HG03280 (cell line): ENCODE measurements at regions not wholly inside any gene's neighbourhood (a gene's known extent, or its start where the extent isn't known, plus 50 kb on each side); places are given as distances from the start of the nearest gene placed in this dataset.

Experiments used
- ATAC-seq: cut with Tn5 transposase; IDR thresholded peaks from one replicate; pipeline ENCODE4 v1.9.1; 2021; ENCODE audit warnings: mild to moderate bottlenecking, moderate library complexity; ENCODE audit not compliant: unreplicated experiment

DNA sequence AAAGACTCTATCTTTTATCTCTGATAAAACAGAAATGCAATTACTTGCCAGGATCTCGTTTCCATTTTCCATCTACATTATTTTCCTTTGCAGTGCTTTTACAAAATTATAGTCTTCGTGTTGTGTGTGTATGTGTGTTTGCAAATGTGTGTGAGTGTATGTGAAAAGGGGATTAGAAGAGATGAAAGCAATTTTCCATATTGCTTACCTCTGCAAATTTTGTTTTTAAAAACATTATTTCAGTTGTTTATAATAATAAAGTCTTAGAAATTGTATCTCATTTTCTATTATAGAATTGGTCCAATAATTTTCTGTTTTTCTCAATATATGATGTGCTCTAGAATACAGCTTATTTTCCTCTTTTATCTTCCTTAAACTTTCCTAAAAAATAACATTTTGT lies 421.3 kb upstream of the ANKRD30A start:
- ATAC-seq: no peak

DNA sequence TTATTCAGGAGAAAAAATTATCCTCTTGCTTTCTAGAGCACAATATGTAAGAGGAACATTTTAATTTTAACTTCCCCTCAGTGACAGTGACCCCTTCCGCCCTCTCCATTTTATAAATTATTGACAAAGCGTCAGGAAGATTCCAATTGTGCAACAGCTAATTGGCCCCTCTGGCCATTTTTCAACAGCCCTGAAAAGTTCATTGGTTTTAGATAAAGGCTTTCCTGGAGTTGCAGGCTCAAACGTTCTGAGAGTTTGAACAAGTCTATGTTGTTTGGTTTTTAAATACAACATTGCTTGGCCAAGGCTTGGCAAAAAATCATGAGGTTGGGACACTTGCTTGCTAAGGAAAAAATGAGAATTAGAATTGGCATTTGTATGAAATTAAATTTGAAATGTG lies 422.2 kb upstream of the ANKRD30A start:
- no peak for ATAC-seq

DNA sequence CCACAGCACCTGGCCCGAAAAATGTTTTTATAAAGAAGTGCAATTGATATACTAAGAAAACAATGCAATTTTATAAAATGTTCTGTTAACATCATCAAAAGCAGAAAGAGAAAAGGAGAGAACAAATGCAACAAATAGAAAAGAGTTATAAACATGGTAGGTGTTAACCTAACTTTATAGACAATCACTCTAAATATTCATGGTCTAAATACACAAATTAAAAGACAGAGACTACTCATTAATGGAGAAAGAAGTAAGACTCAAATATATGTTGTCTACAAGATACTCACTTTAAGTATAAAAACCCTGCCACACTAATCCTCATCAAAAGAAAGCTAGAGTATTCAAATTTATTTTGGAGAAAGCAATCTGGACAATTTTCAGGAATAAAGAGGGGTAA lies 425.3 kb upstream of the ANKRD30A start:
- ATAC-seq: no peak

DNA sequence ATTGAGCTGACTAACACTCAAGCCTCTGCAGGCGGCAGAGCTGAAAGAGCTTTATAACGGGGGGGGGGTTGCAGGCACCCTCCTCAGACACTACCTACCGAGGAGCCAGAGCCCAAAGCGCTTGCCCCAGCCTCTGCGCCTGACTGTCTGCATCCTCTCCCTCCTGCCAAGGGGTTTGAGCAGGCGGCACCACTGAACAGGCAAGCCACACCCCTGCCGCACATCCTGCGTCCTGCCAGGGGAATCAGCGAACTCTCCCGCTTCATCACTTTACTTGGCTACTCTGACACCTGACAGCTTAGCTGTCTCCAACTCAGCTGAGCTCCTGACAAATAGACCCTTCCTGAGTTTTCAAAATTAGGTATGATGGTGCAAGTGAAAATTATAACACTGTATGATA lies 432.6 kb upstream of the ANKRD30A start:
- ATAC-seq: no peak

DNA sequence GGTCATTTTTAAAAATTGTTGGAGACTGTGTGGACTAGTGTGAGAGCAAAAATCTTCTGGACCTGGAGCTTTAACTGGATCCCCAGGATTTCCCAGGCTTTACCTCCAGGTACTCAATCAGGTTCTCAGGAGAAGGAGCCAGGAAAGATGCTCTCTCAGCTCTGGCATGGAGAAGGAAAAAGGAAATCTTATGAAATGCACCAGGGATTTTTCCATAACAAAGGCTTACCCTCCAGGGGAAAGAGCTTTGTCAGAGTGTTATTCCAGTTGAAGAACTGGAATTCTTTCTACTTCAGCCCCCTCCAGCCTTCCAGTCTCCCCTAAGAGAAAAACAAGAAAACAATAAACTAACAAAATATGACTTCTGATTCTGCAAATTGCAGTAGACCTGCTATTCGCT lies 436.7 kb upstream of the ANKRD30A start:
- no peak for ATAC-seq

DNA sequence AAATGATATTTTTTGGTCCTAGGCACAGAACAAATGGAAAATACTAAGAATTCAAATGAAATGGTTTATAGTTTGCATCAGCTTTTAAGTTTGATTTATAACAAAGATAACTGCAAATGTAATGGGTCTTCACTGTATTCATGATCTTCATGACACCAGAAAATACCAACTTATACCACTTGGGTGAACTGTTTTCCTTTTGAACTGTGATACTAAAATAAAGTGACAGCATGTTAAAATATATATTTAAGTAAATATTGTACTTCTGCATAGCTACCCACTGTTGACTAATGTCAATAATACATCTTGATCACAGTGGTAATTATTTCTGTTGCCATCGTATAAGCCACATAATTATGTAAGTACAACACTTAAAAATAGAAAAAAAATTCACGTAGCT lies 442.0 kb upstream of the ANKRD30A start:
- no peak for ATAC-seq

DNA sequence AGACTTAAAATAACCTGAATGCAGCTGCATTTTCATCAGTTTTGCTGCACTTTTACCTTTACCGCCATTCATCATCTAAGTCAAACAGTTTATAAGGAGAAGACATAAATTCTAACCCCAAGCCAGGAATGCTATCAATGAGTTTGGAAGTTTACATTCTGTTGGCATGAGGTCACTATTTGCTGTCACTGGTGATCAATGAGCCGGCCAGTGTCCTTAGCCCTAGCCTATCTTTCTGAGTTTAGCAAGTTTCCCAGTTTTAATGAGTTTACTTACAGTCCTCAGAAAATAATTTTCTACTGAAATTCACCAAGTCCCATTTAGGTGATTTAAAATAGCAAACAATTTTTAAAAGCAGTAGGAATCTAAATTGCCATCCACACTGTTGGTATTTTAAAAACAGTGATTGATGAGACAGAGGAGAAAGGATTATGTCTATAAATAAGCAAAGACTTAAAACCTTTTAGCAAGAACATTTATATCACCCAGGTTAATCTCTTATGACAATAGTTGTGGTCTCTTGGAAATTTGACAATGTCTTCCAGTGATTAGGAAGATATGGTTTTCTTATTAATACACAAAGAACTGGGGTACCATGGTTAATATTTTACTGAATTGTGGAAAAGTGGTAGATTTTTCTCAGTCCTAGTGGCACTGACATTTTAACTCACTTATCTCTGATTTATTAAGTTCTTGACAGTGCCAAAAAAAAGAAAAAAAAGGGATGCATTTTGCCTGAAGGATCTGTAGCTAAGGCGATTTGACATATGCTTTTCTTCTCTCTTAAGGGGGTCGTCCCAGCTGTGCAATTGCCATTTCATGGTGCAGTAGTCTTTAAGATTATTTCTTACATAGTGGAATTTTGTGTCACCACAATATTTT lies 443.4 kb upstream of the ANKRD30A start:
- no peak for ATAC-seq

DNA sequence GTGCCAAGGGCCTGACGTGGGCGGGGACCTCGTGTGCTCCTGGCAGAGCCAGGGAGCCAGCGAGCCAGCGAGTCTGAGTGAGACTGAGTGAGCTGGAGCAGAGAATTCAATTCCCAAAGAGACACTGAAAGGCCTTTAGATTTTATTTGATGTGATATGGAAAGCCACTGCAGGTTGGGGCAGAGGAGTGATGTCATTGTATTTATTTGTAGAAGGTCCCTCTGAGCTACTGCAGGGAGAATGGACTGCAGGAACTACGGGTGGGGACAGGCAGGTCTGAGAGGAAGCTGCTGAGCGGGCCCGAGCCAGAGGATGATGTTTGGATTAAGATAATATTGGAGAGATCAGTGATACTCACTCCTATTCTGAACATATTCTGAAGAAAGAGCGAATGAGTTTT lies 445.8 kb upstream of the ANKRD30A start:
- ATAC-seq: no peak

DNA sequence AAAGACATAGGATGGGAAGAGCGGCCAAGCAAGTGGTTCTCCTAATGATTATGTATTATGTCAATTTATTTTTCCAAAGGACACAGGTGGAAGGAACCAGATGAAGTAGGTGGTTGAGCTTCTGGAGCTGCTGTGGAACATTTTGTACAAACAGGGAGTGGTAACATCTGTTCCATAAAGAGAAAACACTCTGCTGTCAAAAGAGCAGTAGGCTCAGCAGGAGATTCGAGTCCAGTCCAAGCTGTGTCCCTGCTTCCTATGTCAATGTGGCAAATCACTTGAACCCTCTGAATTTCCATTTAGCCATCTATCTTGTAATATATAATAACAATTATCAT lies 448.0 kb upstream of the ANKRD30A start:
- no peak for ATAC-seq

DNA sequence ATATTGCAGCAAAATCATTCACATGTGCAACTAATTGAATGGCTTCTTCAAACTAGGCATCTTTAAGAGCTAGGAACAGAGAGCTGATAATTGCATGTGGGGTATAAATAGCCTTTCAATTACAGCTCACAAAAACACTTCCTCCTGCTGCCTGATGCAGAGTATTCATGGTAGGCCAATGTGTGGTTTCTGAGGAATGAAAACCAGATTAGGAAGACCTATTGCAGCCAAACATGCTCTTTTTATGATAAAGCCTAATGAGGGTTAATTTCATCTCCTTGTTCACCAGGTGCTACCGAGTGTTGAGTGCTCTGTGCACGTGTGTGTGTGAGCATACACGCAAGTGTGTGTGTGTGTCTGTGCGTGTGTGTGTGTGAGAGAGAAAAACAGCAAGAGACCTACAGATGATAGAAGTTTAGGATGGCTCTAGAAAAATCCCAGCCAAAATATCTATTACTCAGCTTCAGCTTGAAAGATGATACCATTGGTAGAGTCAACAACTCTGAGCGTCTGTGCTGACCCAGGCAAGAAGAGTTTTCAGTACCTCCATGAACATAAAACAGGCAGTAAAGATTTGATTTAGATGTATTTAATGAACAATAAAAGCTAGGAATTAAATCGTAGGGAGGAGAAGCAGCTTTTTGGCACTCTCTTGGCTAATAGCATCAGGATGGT lies 448.5 kb upstream of the ANKRD30A start:
- ATAC-seq: no peak

DNA sequence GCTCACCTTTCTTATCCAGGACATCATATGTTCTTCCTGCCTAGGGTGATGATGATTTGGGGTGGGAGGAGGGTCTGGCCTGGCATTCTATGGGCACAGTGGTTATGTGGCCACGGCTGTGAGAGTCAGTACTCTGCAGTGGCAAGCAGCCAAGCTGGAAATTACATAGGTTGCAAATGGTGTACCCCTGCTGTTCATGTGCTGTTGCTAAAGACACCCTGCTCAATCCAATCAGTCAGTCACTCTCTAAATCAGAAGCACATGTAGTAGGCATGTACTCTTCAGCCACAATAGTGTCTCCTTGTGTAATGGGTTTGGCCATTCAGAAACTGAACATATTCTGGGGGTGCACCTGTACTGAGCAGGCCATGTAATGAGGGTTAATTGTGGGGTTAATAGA lies 449.1 kb upstream of the ANKRD30A start:
- no peak for ATAC-seq

DNA sequence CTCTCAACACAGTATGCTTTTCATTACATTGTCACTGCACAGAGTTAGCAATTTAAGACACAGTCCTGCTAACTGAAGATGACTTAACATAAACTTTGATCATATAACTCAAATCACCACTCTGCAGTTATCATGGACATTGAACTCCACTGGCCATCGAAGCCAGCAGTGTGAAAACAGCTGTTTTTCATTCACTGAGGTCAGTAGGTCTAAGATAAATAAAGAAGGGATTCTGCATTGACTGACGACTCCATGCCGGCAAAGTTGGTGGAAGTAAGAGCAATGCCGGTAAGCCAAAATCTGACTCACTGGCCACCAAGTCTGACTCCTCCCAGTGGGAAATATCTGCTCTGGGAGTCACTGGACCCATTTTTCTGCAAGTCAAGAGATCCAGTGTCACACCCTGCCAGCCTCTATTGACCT lies 449.9 kb upstream of the ANKRD30A start:
- ATAC-seq: no peak

DNA sequence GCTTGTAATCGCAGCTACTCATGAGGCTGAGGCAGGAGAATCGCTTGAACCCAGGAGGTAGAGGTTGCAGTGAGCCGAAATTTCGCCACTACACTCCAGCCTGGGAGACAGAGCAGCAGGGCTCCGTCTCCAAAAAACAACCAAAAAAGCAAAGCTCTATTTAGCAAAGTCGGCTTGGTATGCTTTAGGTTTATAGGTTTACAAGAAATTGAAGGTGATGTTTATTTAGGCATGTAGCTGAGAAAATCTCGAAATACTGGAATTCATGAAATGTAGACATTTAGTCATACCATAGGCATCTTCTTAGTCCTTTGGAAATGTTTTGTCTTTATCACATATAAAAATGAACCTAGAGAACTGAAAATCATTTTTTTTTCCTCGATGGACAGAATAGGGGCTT lies 453.8 kb upstream of the ANKRD30A start:
- no peak for ATAC-seq

DNA sequence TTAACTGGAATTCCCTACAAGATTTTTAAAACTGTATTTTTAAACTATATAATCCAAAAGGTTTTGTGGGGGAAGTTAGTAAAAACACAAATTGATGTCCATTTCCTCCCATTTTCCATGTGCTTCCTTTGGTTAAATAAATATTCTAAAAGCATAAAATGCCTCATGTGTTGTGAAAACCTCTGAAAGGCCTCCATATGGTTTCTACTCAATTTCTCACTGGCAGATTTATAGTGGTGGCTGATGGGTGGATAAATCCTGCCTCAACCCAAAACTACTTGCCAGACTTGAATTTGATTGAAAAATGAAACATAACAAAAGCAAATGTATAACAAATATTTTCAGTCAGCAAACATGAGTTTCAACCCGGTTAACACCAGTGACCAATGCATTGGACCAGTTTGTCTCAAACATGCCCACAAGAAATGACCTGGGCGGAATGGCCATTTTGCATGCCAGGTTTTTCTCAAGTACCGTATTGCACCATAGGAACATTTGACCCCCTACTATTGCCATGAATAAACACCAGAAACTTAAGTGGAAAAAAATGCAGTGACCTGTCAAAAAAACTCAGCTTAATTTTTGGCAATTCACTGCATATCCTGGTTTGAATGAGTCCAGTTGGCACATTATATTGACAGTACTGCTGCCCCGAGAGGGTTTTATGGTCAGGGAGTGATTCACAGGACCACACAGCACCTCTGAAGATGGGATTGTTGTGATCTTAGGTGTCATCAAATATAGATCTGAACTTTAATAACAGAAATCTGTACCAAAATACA lies 454.6 kb upstream of the ANKRD30A start:
- no peak for ATAC-seq

DNA sequence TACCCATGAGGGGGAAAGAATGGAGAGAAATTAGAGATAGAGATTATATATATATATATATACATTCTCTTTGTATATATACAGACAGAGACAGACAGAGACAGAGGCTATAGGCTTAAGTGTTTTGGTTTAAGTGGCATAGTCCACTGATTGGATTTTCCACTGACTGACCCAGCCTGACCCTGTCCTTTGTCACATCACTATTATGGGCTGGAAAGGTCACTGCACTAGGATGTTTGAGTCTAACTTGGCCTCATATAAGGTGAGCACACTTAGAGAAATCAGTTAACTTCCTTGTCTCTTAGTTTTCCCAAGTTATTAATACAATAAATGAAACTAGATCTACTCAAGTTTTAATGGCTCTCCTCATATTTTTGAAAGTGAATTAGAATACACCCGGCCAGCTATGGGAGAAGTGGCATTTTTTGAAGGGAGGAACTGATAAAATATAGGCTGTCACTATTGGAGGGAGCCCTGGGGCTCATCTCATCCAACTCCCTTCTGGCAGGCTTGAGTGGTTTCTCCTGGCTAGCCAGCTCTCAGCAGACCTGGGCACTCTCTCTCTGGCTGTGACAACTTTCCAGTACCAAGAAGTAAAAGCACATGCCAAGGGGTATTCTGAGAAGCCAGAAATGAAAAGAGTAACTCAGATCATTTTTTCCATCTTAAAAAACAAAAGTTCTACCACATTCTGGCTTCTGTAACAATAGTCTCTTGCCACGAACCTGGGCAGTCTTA lies 455.6 kb upstream of the ANKRD30A start:
- ATAC-seq: no peak

DNA sequence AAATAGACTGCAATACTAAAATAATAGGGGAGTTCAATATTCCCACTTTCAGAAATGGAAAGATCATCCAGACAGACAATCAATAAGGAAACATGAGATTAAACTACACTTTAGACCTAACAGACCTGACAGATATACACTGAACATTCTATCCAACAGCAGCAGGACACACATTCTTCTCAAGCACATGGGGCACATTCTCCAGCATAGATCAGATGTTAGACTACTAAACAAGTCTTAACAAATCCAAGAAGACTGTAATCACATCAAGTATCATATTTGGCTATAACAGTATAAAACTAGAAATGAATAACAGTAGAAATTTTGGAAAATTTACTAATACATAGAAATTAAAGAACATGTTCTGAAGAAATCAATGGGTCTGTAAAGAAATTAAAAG lies 458.9 kb upstream of the ANKRD30A start:
- ATAC-seq: no peak

DNA sequence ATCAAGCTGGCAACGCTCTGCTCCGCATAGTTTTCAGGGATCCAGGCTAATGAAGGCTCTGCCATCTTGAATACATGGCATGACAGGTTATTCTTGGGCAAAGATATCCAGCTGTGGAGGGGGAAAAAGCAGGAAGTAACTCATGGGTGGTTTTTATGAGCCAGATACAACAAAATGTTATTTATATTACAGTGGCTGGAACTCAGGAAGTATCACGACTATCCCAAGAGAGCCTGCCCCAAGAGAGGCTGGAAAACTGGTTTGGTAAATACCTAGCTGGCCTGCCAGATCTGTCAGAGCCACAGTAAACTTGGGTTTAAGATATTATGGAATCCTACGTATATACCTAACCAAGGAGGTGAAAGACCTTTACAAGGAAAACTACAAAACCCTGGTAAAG lies 462.8 kb upstream of the ANKRD30A start:
- no peak for ATAC-seq

DNA sequence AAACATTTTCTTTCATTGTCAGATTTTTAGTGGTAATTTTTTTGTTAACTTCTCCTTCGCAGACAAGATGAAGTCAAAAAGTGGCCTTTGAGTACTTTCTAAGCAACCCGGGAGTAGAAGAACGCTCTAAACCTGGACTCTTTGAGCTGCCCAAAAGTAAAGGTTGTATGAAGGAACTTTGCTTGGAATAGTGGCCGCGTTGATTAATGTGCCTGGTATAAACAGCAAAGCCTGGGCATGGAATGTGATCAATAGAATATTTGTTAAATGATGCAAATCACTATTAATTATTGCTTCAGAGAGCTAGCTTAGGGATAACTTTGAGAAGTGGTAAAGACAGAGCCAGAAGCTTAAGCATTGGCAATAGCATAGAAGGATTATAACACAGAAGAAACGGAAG lies 475.1 kb upstream of the ANKRD30A start:
- ATAC-seq: no peak

DNA sequence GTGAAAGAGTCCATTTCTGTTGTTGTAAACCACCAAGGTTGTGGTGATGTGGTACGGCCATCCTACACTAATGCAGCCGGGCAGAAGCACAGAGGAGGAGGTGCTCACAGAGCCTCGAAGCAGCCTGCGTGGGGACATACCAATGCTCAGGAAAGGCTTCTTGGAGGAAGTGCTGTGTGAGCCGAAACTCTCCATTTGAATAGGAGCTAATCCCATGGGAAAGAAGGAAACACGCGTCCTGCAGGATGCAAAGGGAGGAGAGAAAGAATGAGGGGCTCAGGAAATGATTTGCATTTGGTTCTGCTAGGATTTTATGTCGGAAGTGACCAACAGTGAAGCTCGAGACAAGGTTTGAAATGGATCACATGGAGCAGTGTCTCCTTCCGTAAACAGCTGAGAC lies 477.9 kb upstream of the ANKRD30A start:
- ATAC-seq: no peak

DNA sequence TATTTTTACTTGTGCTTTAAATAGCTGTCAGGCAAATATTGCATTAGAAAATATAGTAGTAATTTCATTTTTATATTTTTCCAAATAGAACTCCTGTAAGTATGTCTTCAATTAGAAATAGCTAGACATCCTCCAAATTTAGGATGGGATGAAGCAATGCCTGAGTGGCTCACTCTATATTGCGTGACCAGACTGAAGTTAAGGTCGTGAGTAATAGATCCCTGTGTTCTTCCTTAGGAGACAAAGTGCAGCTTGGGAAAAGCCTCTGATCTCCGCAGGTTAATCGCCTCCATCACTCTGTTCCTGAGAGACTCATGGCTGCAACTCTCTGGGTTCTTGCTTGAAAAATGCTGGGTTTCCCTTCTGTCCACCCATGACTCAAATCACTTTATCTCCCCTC lies 484.8 kb upstream of the ANKRD30A start:
- no peak for ATAC-seq

DNA sequence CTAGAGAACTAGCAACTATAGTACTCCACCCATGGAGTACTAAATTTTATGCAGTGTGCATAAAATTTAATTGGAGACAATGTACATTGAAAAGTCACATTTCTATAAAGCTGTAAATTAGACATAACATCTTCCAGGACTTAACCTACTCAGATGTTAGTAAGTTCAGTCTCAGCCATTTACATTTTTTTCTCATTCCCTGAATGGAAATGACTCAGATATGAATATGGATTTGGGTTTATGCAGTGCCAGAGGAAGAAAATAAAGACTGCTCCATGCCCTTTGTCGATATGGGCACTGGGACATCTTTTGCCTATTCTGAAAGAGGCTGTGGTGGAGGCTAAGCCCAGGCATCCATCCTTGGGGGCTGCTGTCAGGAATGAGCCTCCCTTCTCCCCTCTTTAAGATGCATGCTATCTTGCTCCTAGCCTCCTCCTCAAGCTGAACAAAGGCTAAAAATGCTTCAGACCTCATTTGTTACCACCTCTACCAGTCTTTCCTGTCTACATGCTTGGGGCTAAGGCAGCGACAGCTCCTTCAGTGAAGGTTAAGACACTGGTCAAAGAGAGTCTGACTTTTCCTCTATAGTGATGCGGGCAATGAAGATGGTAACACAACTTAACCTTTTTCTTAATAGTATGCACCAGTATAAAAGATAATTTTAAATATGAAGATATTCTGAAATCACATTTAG lies 486.8 kb upstream of the ANKRD30A start:
- no peak for ATAC-seq
